ENCODE measurements at regions not wholly inside any gene's neighbourhood (a gene's known extent, or its start where the extent isn't known, plus 50 kb on each side); places are given as distances from the start of the nearest gene placed in this dataset.
"Not testable (repeated sequence)": the region's sequence is repeated elsewhere in the genome, so short reads cannot be mapped to it uniquely, and the experiment has no call there.

DNA sequence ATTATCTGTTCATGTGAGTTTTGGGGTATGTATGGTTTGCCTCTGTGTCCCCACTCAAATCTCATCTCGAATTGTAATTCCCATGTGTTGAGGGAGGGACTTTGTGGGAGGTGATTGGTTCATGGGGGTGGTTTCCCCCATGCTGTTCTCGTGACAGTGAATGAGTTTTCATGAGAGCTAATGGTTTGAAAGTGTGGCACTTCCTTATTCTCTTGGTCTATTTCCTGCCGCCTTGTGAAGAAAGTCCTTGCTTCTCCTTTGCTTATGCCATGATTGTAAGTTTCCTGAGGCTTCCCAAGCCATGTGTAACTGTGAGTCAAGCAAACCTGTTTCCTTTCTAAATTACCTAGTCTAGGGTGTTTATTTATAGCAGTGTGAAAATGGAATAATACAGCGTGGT is 128.1 kb upstream of the HS3ST4 start:
- Histone ChIP-seq H3K4me1 (ENCODE audit: insufficient read depth, low read length) (peaks cover 11% of the 10 kb centered on the region), H3K27ac (ENCODE audit: low read length) (no peak overlapping the region), H3K36me3 (ENCODE audit: insufficient read depth, low read depth, low read length) (no peaks in the 10 kb centered on the region), H3K27me3 (ENCODE audit: insufficient read depth, low read length) (no peaks in the 10 kb centered on the region), H3K9ac (ENCODE audit: low read depth, low read length) (no peak overlapping the region), H3K9me3 (ENCODE audit: insufficient read depth, low read depth, low read length) (no peaks in the 10 kb centered on the region), H3K4me3 (ENCODE audit: low read length) (no peak overlapping the region)

DNA sequence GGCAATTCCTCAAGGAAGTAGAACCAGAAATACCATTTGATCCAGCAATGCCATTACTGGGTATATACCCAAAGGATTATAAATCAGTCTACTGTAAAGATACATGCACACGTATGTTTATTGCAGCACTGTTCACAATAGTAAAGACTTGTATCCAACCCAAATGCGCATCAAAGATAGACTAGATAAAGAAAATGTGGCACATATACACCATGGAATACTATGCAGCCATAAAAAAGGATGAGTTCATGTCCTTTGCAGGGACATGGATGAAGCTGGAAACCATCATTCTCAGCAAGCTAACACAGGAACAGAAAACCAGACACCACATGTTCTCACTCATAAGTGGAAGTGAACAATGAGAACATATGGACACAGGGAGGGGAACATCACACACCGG is 130.0 kb upstream of the HS3ST4 start:
- H3K9ac ChIP-seq (ENCODE audit: low read depth, low read length); H3K4me3 ChIP-seq (ENCODE audit: low read length); H3K27ac ChIP-seq (ENCODE audit: low read length); H3K27me3 ChIP-seq (ENCODE audit: insufficient read depth, low read length); H3K9me3 ChIP-seq (ENCODE audit: insufficient read depth, low read depth, low read length); H3K36me3 ChIP-seq (ENCODE audit: insufficient read depth, low read depth, low read length): not testable (repeated sequence)
- peaks cover 11% of the 10 kb centered on the region for H3K4me1 ChIP-seq (ENCODE audit: insufficient read depth, low read length)

DNA sequence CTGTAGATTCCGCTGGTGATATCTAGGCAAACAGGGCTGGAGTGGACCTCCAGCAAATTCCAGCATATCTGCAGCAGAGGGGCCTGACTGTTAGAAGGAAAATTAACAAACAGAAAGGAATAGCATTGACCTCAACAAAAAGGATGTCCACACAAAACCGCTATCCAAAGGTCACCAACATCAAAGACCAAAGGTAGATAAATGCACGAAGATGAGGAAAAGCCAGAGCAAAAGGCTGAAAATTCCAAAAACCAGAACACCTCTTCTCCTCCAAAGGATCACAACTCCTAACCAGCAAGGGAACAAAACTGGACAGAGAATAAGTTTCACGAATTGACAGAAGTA is 134.8 kb upstream of the HS3ST4 start:
- not testable (repeated sequence) for H3K4me3 ChIP-seq (ENCODE audit: low read length); H3K9me3 ChIP-seq (ENCODE audit: insufficient read depth, low read depth, low read length)

DNA sequence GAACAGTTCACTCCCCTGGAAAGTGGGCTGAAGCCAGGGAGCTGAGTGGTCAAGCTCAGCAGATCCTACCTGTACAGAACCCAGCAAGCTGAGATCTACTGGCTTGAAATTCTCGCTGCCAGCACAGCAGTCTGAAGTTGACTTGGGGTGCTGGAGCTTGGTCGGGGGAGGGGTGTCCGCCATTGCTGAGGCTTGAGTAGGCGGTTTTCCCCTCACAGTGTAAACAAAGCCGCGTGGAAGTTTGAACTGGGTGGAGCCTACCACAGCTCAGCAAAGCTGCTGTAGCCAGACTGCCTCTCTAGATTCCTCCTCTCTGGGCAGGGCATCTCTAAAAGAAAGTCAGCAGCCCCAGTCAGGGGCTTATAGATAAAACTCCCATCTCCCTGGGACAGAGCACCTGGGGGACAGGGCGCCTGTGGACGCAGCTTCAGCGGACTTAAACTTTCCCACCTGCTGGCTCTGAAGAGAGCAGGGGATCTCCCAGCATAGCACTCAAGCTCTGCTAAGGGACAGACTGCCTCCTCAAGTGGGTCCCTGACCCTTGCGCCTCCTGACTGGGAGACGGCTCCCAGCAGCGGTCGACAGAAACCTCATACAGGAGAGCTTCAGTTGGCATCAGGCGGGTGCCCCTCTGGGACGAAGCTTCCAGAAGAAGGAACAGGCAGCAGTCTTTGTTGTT is 135.3 kb upstream of the HS3ST4 start:
- not testable (repeated sequence) for H3K36me3 ChIP-seq (ENCODE audit: insufficient read depth, low read depth, low read length); H3K4me1 ChIP-seq (ENCODE audit: insufficient read depth, low read length); H3K27ac ChIP-seq (ENCODE audit: low read length); H3K9me3 ChIP-seq (ENCODE audit: insufficient read depth, low read depth, low read length); H3K27me3 ChIP-seq (ENCODE audit: insufficient read depth, low read length); H3K4me3 ChIP-seq (ENCODE audit: low read length); H3K9ac ChIP-seq (ENCODE audit: low read depth, low read length)

More for the DNA sequence above, 134.8 kb upstream of the HS3ST4 start:
- H3K4me1 ChIP-seq (ENCODE audit: insufficient read depth, low read length); H3K27me3 ChIP-seq (ENCODE audit: insufficient read depth, low read length); H3K36me3 ChIP-seq (ENCODE audit: insufficient read depth, low read depth, low read length); H3K9ac ChIP-seq (ENCODE audit: low read depth, low read length); H3K27ac ChIP-seq (ENCODE audit: low read length): not testable (repeated sequence)

DNA sequence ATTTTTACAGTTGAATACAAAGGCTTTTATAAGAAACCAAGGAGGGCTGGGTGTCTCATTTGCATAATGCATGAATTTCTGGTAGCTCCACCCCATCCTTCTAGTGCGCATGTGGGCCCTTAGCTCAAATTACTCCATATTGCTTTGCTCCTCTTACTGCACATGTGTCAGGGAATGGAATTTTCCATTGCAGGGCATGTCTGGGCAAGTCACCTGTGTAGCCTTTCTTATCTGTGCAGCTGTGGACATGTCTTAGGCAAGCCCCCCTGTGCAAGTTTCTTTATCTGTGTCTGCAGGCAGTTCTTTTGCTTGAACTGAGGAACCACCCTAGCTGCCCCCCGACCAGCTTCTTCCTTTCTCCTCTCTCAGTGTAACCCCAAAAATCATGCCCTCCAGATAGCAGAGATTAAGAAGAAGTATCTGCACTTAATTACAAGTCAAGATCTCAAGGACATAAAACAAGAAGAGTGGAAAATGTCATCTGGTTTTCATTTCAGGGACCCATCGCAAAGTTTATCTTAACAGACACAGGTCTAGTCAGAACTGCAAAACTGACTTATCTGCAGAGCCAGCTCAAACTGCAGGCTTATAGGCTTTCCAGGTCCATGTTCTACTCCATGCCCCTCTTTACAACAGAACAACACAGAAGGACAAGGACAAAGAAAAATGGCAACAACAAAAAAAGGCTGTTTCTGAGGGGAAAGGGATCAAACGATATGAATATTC is 137.9 kb upstream of the HS3ST4 start:
- H3K4me3 ChIP-seq (ENCODE audit: low read length) = no peak overlapping the region
- peaks cover 6% of the 10 kb centered on the region; the same call in 1 of the 2 replicates for H3K9me3 ChIP-seq (ENCODE audit: insufficient read depth, low read depth, low read length)
- no peak overlapping the region for H3K27ac ChIP-seq (ENCODE audit: low read length)
- no peaks in the 10 kb centered on the region for H3K36me3 ChIP-seq (ENCODE audit: insufficient read depth, low read depth, low read length)
- H3K9ac ChIP-seq (ENCODE audit: low read depth, low read length) = no peak overlapping the region
- no peaks in the 10 kb centered on the region for H3K4me1 ChIP-seq (ENCODE audit: insufficient read depth, low read length)
- H3K27me3 ChIP-seq (ENCODE audit: insufficient read depth, low read length) = no peaks in the 10 kb centered on the region

DNA sequence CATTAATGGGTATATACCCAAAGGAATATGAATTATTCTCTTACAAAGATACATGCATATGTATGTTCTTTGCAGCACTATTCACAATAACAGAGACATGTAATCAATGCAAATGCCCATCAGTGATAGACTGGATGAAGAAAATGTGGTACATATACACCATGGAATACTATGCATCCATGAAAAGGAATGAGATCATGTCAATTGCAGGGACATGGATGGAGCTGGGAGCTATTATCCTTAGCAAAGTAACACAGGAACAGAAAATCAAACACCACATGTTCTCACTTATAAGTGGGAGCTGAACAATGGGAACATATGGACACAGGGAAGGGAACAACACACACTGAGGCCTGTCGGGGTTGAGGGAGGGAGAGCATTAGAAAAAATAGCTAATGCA is 141.1 kb upstream of the HS3ST4 start:
- H3K36me3 ChIP-seq (ENCODE audit: insufficient read depth, low read depth, low read length) = no peaks in the 10 kb centered on the region
- H3K4me3 ChIP-seq (ENCODE audit: low read length) = no peak overlapping the region
- H3K4me1 ChIP-seq (ENCODE audit: insufficient read depth, low read length) = no peaks in the 10 kb centered on the region
- no peak overlapping the region for H3K9ac ChIP-seq (ENCODE audit: low read depth, low read length)
- peaks cover 6% of the 10 kb centered on the region; the same call in 1 of the 2 replicates for H3K9me3 ChIP-seq (ENCODE audit: insufficient read depth, low read depth, low read length)
- no peak overlapping the region for H3K27ac ChIP-seq (ENCODE audit: low read length)
- H3K27me3 ChIP-seq (ENCODE audit: insufficient read depth, low read length) = no peaks in the 10 kb centered on the region

DNA sequence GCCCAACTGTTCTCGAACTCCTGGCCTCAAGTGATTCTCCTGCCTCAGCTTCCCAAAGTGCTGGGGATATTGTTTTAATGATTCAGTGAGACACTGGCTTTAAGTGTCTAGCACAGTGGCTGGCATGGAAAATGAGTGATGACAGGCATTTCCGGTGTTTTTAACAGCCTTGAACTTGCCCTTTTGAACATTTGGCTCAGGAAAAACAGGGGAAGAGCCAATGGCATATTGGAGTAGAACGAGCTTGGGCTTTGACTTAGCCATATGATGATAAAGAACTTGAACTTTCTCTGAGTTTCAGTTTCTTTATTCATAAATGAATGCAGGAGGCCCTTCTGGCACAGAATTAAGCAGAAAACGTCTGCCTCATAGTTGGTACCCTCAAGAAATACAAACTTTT is 145.0 kb upstream of the HS3ST4 start:
- H3K36me3 ChIP-seq (ENCODE audit: insufficient read depth, low read depth, low read length) = no peaks in the 10 kb centered on the region
- H3K9ac ChIP-seq (ENCODE audit: low read depth, low read length) = no peak overlapping the region
- H3K27ac ChIP-seq (ENCODE audit: low read length) = no peak overlapping the region
- peaks cover 4% of the 10 kb centered on the region; the same call in 1 of the 2 replicates for H3K4me1 ChIP-seq (ENCODE audit: insufficient read depth, low read length)
- no peaks in the 10 kb centered on the region for H3K9me3 ChIP-seq (ENCODE audit: insufficient read depth, low read depth, low read length)
- no peak overlapping the region for H3K4me3 ChIP-seq (ENCODE audit: low read length)
- no peaks in the 10 kb centered on the region for H3K27me3 ChIP-seq (ENCODE audit: insufficient read depth, low read length)

DNA sequence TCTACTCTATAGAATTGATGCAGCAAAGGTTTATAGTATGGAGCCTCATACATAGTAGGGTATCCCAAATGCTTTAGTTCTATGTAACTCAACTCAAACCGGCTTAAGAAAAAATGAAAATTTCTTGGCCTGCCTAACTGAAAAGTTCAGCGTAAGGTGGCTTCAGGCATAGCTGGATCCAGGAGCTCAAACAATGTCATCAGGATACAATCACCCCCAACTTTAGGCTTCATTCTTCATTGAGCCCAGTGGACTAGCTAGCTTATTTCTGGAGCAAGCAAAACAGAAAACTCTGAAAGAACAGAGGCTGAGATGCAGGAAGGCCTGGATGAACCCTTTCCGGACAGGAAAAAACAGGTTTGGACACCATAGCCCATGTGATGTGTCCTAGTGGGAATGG is 147.5 kb upstream of the HS3ST4 start:
- H3K4me3 ChIP-seq (ENCODE audit: low read length) = no peak overlapping the region

DNA sequence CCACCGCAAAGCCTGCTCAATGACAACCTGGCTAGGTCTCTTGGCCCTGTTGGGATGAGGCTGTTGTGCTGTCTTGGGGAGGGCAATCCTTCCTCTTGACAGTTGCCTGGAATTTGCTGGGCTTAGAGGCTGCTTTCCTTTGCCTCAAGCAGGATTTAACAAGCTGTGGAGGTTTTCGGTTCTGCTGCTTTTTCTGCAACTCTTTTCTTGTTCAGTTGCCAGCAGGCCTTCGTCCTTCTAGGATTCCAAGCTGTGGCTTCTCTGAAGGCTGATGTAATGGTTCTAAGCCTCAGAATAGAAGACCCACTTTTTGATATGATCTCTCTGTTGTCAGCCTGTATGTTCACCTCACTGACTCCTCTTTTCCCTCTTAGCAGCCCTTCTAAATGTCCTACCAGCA is 149.5 kb upstream of the HS3ST4 start:
- Histone ChIP-seq H3K27ac (ENCODE audit: low read length) (no peak overlapping the region), H3K27me3 (ENCODE audit: insufficient read depth, low read length) (no peaks in the 10 kb centered on the region), H3K9ac (ENCODE audit: low read depth, low read length) (no peak overlapping the region), H3K9me3 (ENCODE audit: insufficient read depth, low read depth, low read length) (no peaks in the 10 kb centered on the region), H3K36me3 (ENCODE audit: insufficient read depth, low read depth, low read length) (no peaks in the 10 kb centered on the region), H3K4me1 (ENCODE audit: insufficient read depth, low read length) (peaks cover 4% of the 10 kb centered on the region; the same call in 1 of the 2 replicates), H3K4me3 (ENCODE audit: low read length) (no peak overlapping the region)

More for the DNA sequence above, 147.5 kb upstream of the HS3ST4 start:
- Histone ChIP-seq H3K4me1 (ENCODE audit: insufficient read depth, low read length) (peaks cover 4% of the 10 kb centered on the region; the same call in 1 of the 2 replicates), H3K27ac (ENCODE audit: low read length) (no peak overlapping the region), H3K36me3 (ENCODE audit: insufficient read depth, low read depth, low read length) (no peaks in the 10 kb centered on the region), H3K27me3 (ENCODE audit: insufficient read depth, low read length) (no peaks in the 10 kb centered on the region), H3K9me3 (ENCODE audit: insufficient read depth, low read depth, low read length) (no peaks in the 10 kb centered on the region), H3K9ac (ENCODE audit: low read depth, low read length) (no peak overlapping the region)

DNA sequence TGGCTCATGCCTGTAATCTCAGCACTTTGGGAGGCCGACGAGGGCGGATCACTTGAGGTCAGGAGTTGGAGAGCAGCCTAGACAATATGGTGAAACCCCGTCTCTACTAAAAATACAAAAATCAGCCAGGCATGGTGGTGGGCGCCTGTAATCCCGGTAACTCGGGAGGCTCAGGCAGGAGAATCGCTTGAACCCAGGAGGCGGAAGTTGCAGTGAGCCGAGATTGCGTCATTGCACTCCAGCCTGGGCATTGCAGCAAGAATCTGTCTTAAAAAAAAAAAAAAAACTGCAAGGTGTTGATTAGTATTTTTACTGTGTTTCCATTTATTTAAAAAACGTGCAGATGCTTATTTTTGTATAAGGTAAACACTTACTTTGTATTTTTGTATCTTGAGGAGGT is 152.0 kb upstream of the HS3ST4 start:
- H3K9me3 ChIP-seq (ENCODE audit: insufficient read depth, low read depth, low read length); H3K9ac ChIP-seq (ENCODE audit: low read depth, low read length); H3K36me3 ChIP-seq (ENCODE audit: insufficient read depth, low read depth, low read length); H3K4me1 ChIP-seq (ENCODE audit: insufficient read depth, low read length); H3K27ac ChIP-seq (ENCODE audit: low read length); H3K27me3 ChIP-seq (ENCODE audit: insufficient read depth, low read length); H3K4me3 ChIP-seq (ENCODE audit: low read length): not testable (repeated sequence)

DNA sequence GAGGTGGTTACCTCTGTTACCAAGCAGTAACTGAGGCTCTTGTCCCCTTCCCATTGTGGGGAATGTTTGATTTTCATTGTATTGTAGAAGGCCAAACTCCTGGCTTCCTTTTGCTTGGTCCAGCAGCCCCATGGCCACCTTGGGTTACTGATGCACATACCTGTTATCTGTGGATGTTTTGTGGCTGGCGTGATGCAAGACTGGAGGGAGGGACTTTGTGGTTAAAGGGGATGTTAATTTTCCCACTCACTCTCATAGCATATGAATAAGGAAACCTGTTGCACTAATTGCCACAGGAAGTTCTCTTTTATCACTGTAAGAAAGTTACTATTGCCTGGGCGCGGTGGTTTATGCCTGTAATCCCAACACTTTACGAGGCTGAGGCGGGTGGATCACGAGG is 168.6 kb upstream of the HS3ST4 start:
- no peaks in the 10 kb centered on the region for H3K9me3 ChIP-seq (ENCODE audit: insufficient read depth, low read depth, low read length)
- H3K27me3 ChIP-seq (ENCODE audit: insufficient read depth, low read length) = no peaks in the 10 kb centered on the region
- H3K9ac ChIP-seq (ENCODE audit: low read depth, low read length) = peak overlapping the region; percentile 6; the same call in 1 of the 2 replicates
- no peaks in the 10 kb centered on the region for H3K36me3 ChIP-seq (ENCODE audit: insufficient read depth, low read depth, low read length)
- no peak overlapping the region for H3K4me3 ChIP-seq (ENCODE audit: low read length)
- H3K27ac ChIP-seq (ENCODE audit: low read length) = no peak overlapping the region
- H3K4me1 ChIP-seq (ENCODE audit: insufficient read depth, low read length) = no peaks in the 10 kb centered on the region

DNA sequence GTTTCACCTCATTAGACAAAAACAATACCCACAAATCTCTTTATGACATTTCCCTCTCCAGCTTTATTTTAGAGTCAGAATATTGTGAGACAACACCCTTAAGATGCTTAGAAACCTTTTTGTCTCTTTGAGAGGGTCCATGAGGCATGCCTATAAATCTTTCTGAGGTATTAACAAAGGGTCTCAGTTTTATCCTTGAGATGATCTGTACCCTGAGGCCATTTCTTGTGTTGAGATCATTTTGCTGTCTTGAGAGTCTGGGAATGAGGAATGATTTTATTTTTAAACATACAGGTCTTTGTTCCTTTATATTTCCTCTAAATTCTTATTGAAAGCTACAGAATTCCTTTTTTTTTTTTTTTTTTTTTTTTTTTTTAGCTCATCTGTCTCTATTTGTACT is 179.7 kb upstream of the HS3ST4 start:
- Histone ChIP-seq H3K9me3 (ENCODE audit: insufficient read depth, low read depth, low read length) (no peaks in the 10 kb centered on the region; the same call in 1 of the 2 replicates), H3K4me3 (ENCODE audit: low read length) (no peak overlapping the region), H3K9ac (ENCODE audit: low read depth, low read length) (no peak overlapping the region), H3K36me3 (ENCODE audit: insufficient read depth, low read depth, low read length) (no peaks in the 10 kb centered on the region), H3K4me1 (ENCODE audit: insufficient read depth, low read length) (no peaks in the 10 kb centered on the region), H3K27ac (ENCODE audit: low read length) (no peak overlapping the region), H3K27me3 (ENCODE audit: insufficient read depth, low read length) (no peaks in the 10 kb centered on the region)

All from iPS-20b (cell line).